NCI-H1436 treated with DMSO at 0.1 percent for 48 hours (cell line): ENCODE measurements at regions not wholly inside any gene's neighbourhood (a gene's known extent, or its start where the extent isn't known, plus 50 kb on each side); places are given as distances from the start of the nearest gene placed in this dataset.

Experiments used
- DNase-seq: peaks from one replicate; lab custom pipeline; 2025; lab: John Stamatoyannopoulos, UW

DNA sequence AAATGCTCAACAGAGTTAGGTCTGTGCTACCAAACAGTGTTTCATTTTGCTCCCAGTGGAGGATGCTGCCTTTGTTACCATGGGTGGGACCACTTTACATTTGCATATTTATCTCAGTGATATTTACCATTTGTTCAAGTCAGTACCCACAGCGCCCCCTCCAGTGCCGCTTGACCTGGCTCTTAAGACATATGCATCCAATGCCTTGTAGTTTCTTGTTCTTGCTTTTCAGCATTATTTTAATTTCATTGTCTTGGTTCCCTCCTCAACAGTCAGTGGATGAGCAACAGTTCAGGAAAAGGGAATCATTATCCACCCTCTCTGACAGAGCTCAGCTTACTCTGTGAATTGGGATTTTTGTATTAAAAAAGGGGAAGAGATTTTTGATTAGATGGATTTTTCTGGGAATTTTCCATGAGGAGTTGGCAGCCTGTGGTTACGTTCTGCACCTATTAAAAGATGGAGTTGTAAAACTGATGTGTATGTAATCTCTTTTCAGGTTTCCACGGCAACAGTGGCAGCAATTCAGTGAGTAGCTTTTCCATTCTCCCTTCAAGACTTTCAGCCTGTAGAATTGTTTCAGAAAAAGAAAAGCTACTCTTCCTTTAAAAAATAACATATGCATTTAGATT is 240.5 kb upstream of the DAAM1 start:
- DNase-seq: no peak

DNA sequence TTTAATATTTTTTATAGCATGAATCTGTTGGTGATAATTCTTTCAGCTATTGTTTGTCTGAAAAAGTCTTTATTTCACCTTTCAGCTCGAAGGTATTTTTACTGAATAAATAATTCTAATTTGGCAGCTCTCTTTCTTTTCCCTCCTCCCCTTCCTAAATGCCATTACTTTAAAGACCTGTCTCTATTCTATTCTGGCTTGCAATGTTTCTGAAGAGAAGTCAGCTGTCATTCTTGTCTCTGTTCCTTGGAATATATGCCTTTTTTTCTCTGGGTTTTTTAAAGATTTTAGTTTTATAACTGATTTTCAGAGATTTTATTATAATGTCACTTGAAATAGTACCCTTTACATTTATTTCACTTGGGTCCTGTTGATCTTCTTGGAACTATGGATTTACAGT is 237.9 kb upstream of the DAAM1 start:
- no peak for DNase-seq

- no peak for DNase-seq
These were observed 237.3 kb upstream of the DAAM1 start for GRCh38 chr14:58951143-58951542.

- no peak for DNase-seq
These were observed 234.4 kb upstream of the DAAM1 start for GRCh38 chr14:58954052-58954451.

- no peak for DNase-seq
These were observed 233.3 kb upstream of the DAAM1 start for GRCh38 chr14:58954901-58955861.

DNA sequence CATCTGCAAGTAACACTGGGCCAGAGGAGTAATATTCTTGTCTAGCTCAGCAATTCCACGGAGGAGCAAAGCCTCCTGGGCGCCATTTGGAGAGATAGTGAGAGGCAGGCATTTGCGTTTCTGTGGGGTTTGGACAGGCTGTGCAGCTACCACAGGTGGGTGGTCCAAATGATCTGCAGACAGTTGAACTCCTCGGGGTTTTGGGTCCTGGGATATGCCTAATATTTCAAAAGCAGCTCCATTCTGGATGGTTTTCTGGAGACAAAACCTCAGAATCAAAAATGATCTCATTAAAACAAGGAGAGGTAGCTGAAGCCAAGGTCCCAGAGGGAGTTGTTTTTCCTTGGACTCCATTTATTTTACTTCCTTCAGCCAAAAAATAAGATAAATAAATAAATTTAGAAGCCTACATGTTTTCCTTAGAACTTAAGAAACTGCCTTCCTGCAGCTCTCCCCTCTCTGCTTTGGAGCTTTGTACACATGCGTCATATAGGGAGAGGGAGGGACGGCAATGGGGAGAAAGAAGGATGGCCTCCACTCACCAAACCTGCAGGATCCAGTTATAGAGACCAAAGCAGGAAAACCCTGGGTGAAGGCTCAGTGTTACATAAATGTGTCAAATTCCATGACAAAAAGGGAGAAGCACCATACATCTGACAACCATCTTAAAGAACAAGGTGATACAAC is 227.3 kb upstream of the DAAM1 start:
- no peak for DNase-seq

- no peak for DNase-seq
These were observed 224.4 kb upstream of the DAAM1 start for GRCh38 chr14:58963873-58964597.

DNA sequence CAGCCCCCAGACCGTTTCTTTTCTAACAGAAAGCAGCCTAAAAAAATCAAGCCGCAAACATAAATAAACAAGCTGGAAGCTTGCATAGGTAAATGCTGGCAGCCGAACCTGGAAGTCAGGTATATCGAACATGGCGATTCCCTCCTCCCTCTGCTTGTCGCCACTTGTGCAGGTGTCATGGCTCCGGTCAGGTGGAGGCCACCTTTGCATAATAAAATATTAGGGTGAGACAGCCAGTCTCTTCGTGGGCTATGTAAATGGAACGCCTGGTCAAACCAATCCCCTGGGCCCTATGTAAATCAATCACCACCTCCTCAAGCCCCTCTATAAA is 223.9 kb upstream of the DAAM1 start:
- no peak for DNase-seq

DNA sequence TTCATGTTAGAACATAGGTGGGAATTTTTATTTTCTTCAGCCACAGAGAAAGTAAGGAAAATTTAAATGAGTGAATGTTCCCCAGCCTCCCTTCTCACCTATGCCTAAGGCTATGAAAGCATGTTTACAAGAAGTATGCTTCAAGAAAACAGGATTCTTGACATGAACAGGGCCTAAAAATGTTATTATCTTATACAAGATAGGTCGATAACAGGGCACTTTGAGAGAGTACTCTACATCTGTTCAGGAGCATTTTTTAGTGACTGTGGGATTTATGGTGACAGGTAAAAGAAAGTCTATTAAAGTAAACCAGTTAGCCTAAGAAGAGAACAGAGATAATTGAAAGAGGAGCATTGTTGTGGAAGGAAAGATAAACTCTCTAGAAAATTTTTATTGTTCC is 222.9 kb upstream of the DAAM1 start:
- DNase-seq: no peak

- no peak for DNase-seq
These were observed 221.5 kb upstream of the DAAM1 start for GRCh38 chr14:58966997-58967396.

- no peak for DNase-seq
These were observed 218.3 kb upstream of the DAAM1 start for GRCh38 chr14:58969951-58970751.

DNA sequence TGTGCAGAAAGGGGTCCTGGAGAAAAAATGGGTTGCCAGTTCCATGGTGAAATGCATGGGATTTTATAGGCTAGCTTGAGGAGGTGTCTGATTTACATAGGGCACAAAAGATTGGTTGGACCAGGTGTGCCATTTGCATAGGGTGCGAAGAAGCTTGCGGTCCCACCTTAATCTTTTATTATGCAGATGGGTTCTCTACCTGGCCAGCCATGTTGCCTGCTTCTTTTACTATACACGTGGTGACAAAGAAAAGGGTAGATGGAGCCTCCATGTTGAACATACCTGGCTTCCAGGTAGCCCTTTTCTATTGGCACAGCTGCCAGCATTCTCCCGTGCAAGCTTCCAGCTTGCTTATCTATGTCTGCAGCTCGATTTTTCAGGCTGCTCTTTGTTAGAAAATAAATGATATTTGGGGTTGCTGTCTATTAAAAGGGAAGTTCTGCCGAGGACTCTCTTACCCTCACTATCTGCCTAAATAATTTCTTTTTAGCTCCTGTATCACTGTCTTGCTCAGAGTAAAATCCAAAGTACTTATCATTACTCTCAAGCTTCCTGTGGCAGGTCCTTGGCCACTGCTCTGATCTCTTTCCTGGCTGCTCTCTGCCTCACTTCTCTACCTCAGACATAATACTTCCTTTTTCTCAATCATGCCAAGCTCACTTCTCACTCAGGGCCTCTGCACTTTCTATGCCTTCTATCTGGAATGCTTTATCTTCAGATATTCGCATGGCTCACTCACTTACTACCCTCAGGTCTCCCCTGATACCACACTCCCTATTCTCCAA is 216.0 kb upstream of the DAAM1 start:
- DNase-seq: no peak

- DNase-seq: no peak
These were observed 211.1 kb upstream of the DAAM1 start for GRCh38 chr14:58977366-58977765.

- DNase-seq: no peak
These were observed 210.1 kb upstream of the DAAM1 start for GRCh38 chr14:58978343-58978742.

GRCh38 chr14:58979325-58979724 is 209.1 kb upstream of the DAAM1 start:
- DNase-seq: no peak

DNA sequence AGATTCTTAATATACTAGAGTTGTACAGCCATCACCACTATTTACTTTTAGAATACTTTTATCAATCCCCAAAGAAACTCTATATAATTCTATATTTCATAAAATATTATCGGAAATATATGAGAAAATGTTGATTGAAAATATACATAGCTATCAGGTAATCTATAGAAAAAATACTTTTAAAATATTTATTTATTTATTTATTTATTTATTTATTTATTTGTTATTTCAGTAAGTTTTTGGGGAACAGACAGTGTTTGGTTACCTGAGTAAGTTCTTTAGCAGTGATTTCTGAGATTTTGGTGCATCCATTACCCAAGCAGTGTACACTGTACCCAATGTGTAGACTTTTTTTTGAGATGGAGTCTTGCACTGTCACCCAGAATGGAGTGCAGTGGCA is 206.6 kb upstream of the DAAM1 start:
- DNase-seq: no peak

GRCh38 chr14:58985786-58986185 is 202.7 kb upstream of the DAAM1 start:
- no peak for DNase-seq

DNA sequence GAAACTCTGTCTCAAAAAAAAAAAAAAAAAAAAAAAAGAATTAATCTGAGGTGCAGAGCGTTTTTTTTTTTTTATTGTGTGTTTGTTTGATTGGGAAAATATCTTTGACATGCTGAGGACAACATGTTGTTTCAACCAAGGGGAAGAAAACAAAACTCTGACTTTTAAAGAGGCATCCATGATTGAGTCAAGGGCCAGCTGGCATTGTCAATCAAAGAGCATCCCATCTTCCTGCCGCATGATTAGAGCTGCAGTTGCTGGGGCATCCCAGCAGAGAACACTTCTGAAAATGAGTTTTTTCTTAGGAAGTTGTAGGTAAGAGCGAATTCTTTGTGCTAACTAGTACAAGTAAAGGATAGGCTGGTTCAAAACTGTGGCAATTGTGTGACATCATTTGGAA is 200.9 kb upstream of the DAAM1 start:
- DNase-seq: no peak

- no peak for DNase-seq
These were observed 195.5 kb upstream of the DAAM1 start for GRCh38 chr14:58992935-58993334.

- no peak for DNase-seq
These were observed 194.3 kb upstream of the DAAM1 start for GRCh38 chr14:58994130-58994529.

GRCh38 chr14:59004012-59004411 is 184.5 kb upstream of the DAAM1 start:
- no peak for DNase-seq
